K562 (cell line): ENCODE measurements at regions not wholly inside any gene's neighbourhood (a gene's known extent, or its start where the extent isn't known, plus 50 kb on each side); places are given as distances from the start of the nearest gene placed in this dataset.

ENCODE experiments used
- ATAC-seq: fragments of 200-7000 bp; cut with Tn5 transposase; 3 replicates; pipeline ENCODE4 v1.9.1; 2020; ENCODE audit warnings: moderate library complexity
- BruUV-seq: library from RNA; stranded (reverse); fragments of 400-500 nt; replicated peaks from 2 replicates; lab custom pipeline; 2021; lab: Mats Ljungman, UMichigan
- CTCF ChIA-PET: fragments of 300-600 bp; formaldehyde crosslinking; extraction: SDS; loops from one replicate; lab custom pipeline; 2021; ENCODE audit warnings: low intra/inter-chr PET ratio; lab: Yijun Ruan, JAX
- POLR2A ChIA-PET: fragments of 300-600, 350-650 bp; sonication (Branson Sonifier 250); formaldehyde crosslinking; extraction: SDS; loops from one replicate; lab custom pipeline; 2021; ENCODE audit warnings: antibody characterized with exemption, inconsistent platforms; lab: Yijun Ruan, JAX
- DNase-seq, 4 experiments: peaks; one replicate each; pipeline versions ENCODE4 v3.0.0 to v3.0.0-alpha.2; 2011 to 2018; ENCODE audit warnings: low spot score in 3 of 4, mixed read lengths in 3 of 4; ENCODE audit errors: extremely low read depth in 1 of 4
- FAIRE-seq: peaks from 2 replicates; lab custom pipeline; 2011; peaks lifted over from hg19 to GRCh38; lab: Jason Lieb, UNC
- H2AFZ ChIP-seq: 2 replicates; pipeline ENCODE4 v1.6.0; 2011; ENCODE audit warnings: low read depth, low read length, control low read depth, inconsistent platforms
- H3K27ac ChIP-seq: fragments of 200-600 bp; 3 replicates; pipeline ENCODE4 v1.8.0; 2011; ENCODE audit warnings: low read depth, mild to moderate bottlenecking, control low read depth, inconsistent platforms, low read length, moderate library complexity, mixed read lengths; ENCODE audit errors: extremely low read depth
- H3K27me3 ChIP-seq, 2 experiments: fragments of 300-600 bp in 1 of 2; 2 replicates in 1 of 2; 3 replicates in 1 of 2; pipeline versions ENCODE4 v1.6.0 to v1.8.0; 2011; ENCODE audit warnings: inconsistent platforms in 2 of 2, low read length in 2 of 2, mild to moderate bottlenecking in 1 of 2, mixed read lengths in 1 of 2, moderate library complexity in 1 of 2; ENCODE audit not compliant: control insufficient read depth in 2 of 2, insufficient read depth in 2 of 2
- H3K36me3 ChIP-seq: fragments of 300-600 bp; 3 replicates; pipeline ENCODE4 v1.8.0; 2011; ENCODE audit warnings: mild to moderate bottlenecking, low read length, inconsistent platforms; ENCODE audit not compliant: control insufficient read depth, insufficient read depth
- H3K4me1 ChIP-seq, 2 experiments: fragments of 200-600 bp in 1 of 2; replicated peaks in 1 of 2; 2 replicates in 1 of 2; 3 replicates in 1 of 2; pipeline versions ENCODE4 v1.5.1 to v1.8.0; 2011; ENCODE audit warnings: inconsistent platforms in 2 of 2, low read length in 2 of 2, mild to moderate bottlenecking in 1 of 2, mixed read lengths in 1 of 2, moderate library complexity in 1 of 2; ENCODE audit not compliant: control insufficient read depth in 2 of 2, insufficient read depth in 2 of 2
- H3K4me2 ChIP-seq: 2 replicates; pipeline ENCODE4 v1.6.1; 2011; ENCODE audit warnings: low read length, control low read depth, inconsistent platforms, mixed read lengths; ENCODE audit not compliant: insufficient read depth
- H3K4me3 ChIP-seq: fragments of 200-600 bp; sonication (generic), shearing (Covaris generic); 2 replicates; pipeline ENCODE4 v1.5.1; 2016; ENCODE audit warnings: control low read depth, inconsistent platforms
- H3K79me2 ChIP-seq: fragments of 200-600 bp; 3 replicates; pipeline ENCODE4 v1.8.0; 2011; ENCODE audit warnings: low read length, inconsistent platforms; ENCODE audit not compliant: control insufficient read depth, insufficient read depth
- H3K9ac ChIP-seq, 2 experiments: 2 replicates each; pipeline versions ENCODE4 v1.6.0 to v1.6.1; 2011; ENCODE audit warnings: low read depth in 2 of 2, low read length in 2 of 2, control low read depth in 1 of 2, inconsistent platforms in 1 of 2, mild to moderate bottlenecking in 1 of 2, mixed read lengths in 1 of 2; ENCODE audit not compliant: insufficient read depth in 1 of 2
- H3K9me1 ChIP-seq: one replicate; pipeline ENCODE4 v1.6.0; 2011; ENCODE audit warnings: inconsistent platforms, mild to moderate bottlenecking, low read length, moderate library complexity; ENCODE audit not compliant: control insufficient read depth, insufficient read depth
- H3K9me3 ChIP-seq: replicated peaks from 2 replicates; pipeline ENCODE4 v1.5.1; 2011; ENCODE audit warnings: low read depth, low read length, inconsistent platforms; ENCODE audit not compliant: control insufficient read depth, insufficient read depth
- H4K20me1 ChIP-seq: replicated peaks from 2 replicates; pipeline ENCODE4 v1.6.1; 2011; ENCODE audit warnings: low read length, inconsistent platforms, mixed read lengths; ENCODE audit not compliant: control insufficient read depth, insufficient read depth
- ARHGAP35 ChIP-seq: fragments of 450-650 bp; IDR thresholded peaks from 2 replicates; pipeline ENCODE4 v1.6.1; 2018; ENCODE audit not compliant: partially characterized antibody
- DEAF1 ChIP-seq: fragments of 450-650 bp; formaldehyde crosslinking; IDR thresholded peaks from 2 replicates; pipeline ENCODE4 v1.4.0; 2020; ENCODE audit warnings: mild to moderate bottlenecking, moderate library complexity
- FOXK1 ChIP-seq: sonication (generic); formaldehyde crosslinking; IDR thresholded peaks from 2 replicates; pipeline ENCODE4 v1.8.0; 2022; ENCODE audit warnings: missing genetic modification reagents, mild to moderate bottlenecking, borderline replicate concordance
- NCOA4 ChIP-seq: fragments of 450-650 bp; IDR thresholded peaks from 2 replicates; pipeline ENCODE4 v1.6.1; 2018; ENCODE audit warnings: mild to moderate bottlenecking; ENCODE audit not compliant: partially characterized antibody
- PPARD ChIP-seq: fragments of 250-450 bp; sonication (Bioruptor Pico); IDR thresholded peaks from 2 replicates; pipeline ENCODE4 v1.8.0; 2022; ENCODE audit warnings: inconsistent platforms, mild to moderate bottlenecking, moderate library complexity
- RFX7 ChIP-seq: fragments of 250-450 bp; sonication (Bioruptor Pico); IDR thresholded peaks from 2 replicates; pipeline ENCODE4 v1.5.1; 2021; ENCODE audit warnings: mild to moderate bottlenecking
- WGBS: fragments of 100-300 bp; shearing (Covaris generic); methylation state at CpG from one replicate; pipeline ENCODE4 v1.1.6; 2016; ENCODE audit warnings: low coverage, mixed read lengths; ENCODE audit not compliant: insufficient coverage; ENCODE audit errors: missing lambda C conversion rate; 5-methylcytosine and 5-hydroxymethylcytosine counted together
- in situ Hi-C: fragments of 300-500 bp; cut with MboI; formaldehyde crosslinking; loops from 4 replicates; pipeline ENCODE4 v1.15.0; 2018; ENCODE audit warnings: inconsistent platforms, mixed read lengths
- intact Hi-C: fragments of 100-400 bp; cut with micrococcal nuclease; formaldehyde crosslinking; loops from 2 replicates; pipeline ENCODE4 v1.14.2; 2022

- ChIA-PET POLR2A (no interaction called here), CTCF (no interaction called here)
- no peaks in the 10 kb centered on the region for H4K20me1 ChIP-seq
- no peaks in the 10 kb centered on the region for H3K27me3 ChIP-seq
- intact Hi-C loops = no loop called here
- no peak for FAIRE-seq
- WGBS = 4% methylated on average over 3 of the region's 3 CpGs
- H3K79me2 ChIP-seq = no peaks in the 10 kb centered on the region
- H3K9ac ChIP-seq = no peak overlapping the region
- H2AFZ ChIP-seq = no peak overlapping the region
- no peaks in the 10 kb centered on the region for H3K9me3 ChIP-seq
- H3K36me3 ChIP-seq = no peaks in the 10 kb centered on the region
- no peak for ATAC-seq
- BruUV-seq = no TSS peak
- H3K27ac ChIP-seq = no peak overlapping the region
- no peak for DNase-seq
- no peaks in the 10 kb centered on the region for H3K9me1 ChIP-seq
- H3K4me1 ChIP-seq = no peaks in the 10 kb centered on the region
- in situ Hi-C loops = no loop called here
- no peak overlapping the region for H3K4me3 ChIP-seq
- TF ChIP-seq FOXK1 (CRISPR knock-in tag) (no peak), ARHGAP35 (no peak), NCOA4 (no peak), PPARD (no peak), DEAF1 (CRISPR knock-in tag) (no peak), RFX7 (CRISPR knock-in tag) (no peak)
- TF ChIP-seq, all 486 proteins: peak for 0
- no peak overlapping the region for H3K4me2 ChIP-seq
These were observed 256.9 kb downstream of the WDR11 start for GRCh38 chr10:121108051-121108450.
